BLaER1 treated with 17β-estradiol and CSF1 and Interleukin-3, amounts not matched to agents 10 nM and 100 nM (cell line): ENCODE measurements at regions not wholly inside any gene's neighbourhood (a gene's known extent, or its start where the extent isn't known, plus 50 kb on each side); places are given as distances from the start of the nearest gene placed in this dataset.
"Not testable (repeated sequence)": the region's sequence is repeated elsewhere in the genome, so short reads cannot be mapped to it uniquely, and the experiment has no call there.

Experiments used
- H3K27ac ChIP-seq, 11 experiments: shearing (Covaris generic); formaldehyde crosslinking; 2 replicates each; pipeline ENCODE4 v1.8.1; 2022
- H3K27me3 ChIP-seq, 11 experiments: shearing (Covaris generic); formaldehyde crosslinking; 2 replicates each; pipeline ENCODE4 v1.8.1; 2022
- H3K36me3 ChIP-seq, 11 experiments: shearing (Covaris generic); formaldehyde crosslinking; 2 replicates each; pipeline ENCODE4 v1.8.1; 2022
- H3K4me1 ChIP-seq, 10 experiments: shearing (Covaris generic); formaldehyde crosslinking; 2 replicates each; pipeline ENCODE4 v1.8.1; 2022
- H3K4me2 ChIP-seq, 11 experiments: shearing (Covaris generic); formaldehyde crosslinking; 2 replicates each; pipeline ENCODE4 v1.8.1; 2022
- H3K4me3 ChIP-seq, 10 experiments: shearing (Covaris generic); formaldehyde crosslinking; 2 replicates each; pipeline ENCODE4 v1.8.1; 2022
- H3K9ac ChIP-seq, 11 experiments: shearing (Covaris generic); formaldehyde crosslinking; 2 replicates each; pipeline ENCODE4 v1.8.1; 2022
- H3K9me3 ChIP-seq, 11 experiments: shearing (Covaris generic); formaldehyde crosslinking; replicated peaks in 1 of 11; 2 replicates each; pipeline ENCODE4 v1.8.1; 2022
- H4K20me1 ChIP-seq, 11 experiments: shearing (Covaris generic); formaldehyde crosslinking; 2 replicates each; pipeline ENCODE4 v1.8.1; 2022
- Cebpa-rat ChIP-seq, 11 experiments: shearing (Covaris generic); IDR thresholded peaks; 2 replicates each; pipeline ENCODE4 v1.8.1; 2022

- Histone ChIP-seq H3K4me2 (no peak overlapping the region), H3K27me3 (no peaks in the 10 kb centered on the region), H3K9me3 (no peaks in the 10 kb centered on the region), H3K4me3 (no peak overlapping the region), H3K4me1 (peaks cover 0 to 3% (median 0%) of the 10 kb centered on the region in 10 experiments; a peak in 3 of 20 replicates), H3K9ac (no peak overlapping the region), H3K36me3 (no peaks in the 10 kb centered on the region), H3K27ac (no peak overlapping the region), H4K20me1 (no peaks in the 10 kb centered on the region)
- TF ChIP-seq Cebpa-rat (IDR thresholded peaks at IDR 0.05) = no peak
These were observed 753.9 kb downstream of the COL12A1 start for GRCh38 chr6:74451953-74452352.

GRCh38 chr6:74448850-74449249 lies 752.8 kb downstream of the CD109 start:
- no peaks in the 10 kb centered on the region for H3K36me3 ChIP-seq
- H3K9me3 ChIP-seq = no peaks in the 10 kb centered on the region
- H4K20me1 ChIP-seq = no peaks in the 10 kb centered on the region
- TF ChIP-seq Cebpa-rat (IDR thresholded peaks at IDR 0.05) = no peak
- H3K27ac ChIP-seq = no peak overlapping the region
- H3K27me3 ChIP-seq = no peaks in the 10 kb centered on the region
- no peak overlapping the region for H3K4me2 ChIP-seq
- no peak overlapping the region for H3K9ac ChIP-seq
- peaks cover 0 to 6% (median 0%) of the 10 kb centered on the region in 10 experiments; a peak in 3 of 20 replicates for H3K4me1 ChIP-seq
- no peak overlapping the region for H3K4me3 ChIP-seq

GRCh38 chr6:74447013-74447412 lies 751.0 kb downstream of the CD109 start:
- Histone ChIP-seq H3K9me3 (no peaks in the 10 kb centered on the region), H3K9ac (no peak overlapping the region), H3K4me1 (peaks cover 0 to 6% (median 0%) of the 10 kb centered on the region in 10 experiments; a peak in 3 of 20 replicates), H3K36me3 (no peaks in the 10 kb centered on the region), H4K20me1 (no peaks in the 10 kb centered on the region), H3K4me3 (no peak overlapping the region), H3K4me2 (peak overlapping the region in 3 of 11 experiments; percentile 30 to 51 (median 45); a peak in 7 of 22 replicates), H3K27ac (no peak overlapping the region), H3K27me3 (no peaks in the 10 kb centered on the region)
- TF ChIP-seq Cebpa-rat (IDR thresholded peaks at IDR 0.05) = no peak

- H4K20me1 ChIP-seq = no peaks in the 10 kb centered on the region
- H3K36me3 ChIP-seq = no peaks in the 10 kb centered on the region
- no peaks in the 10 kb centered on the region for H3K27me3 ChIP-seq
- no peak overlapping the region for H3K27ac ChIP-seq
- 0 out of 22 replicates have a peak, but pooled peaks cover 0 to 6% (median 0%) of the 10 kb centered on the region in 11 experiments for H3K9me3 ChIP-seq
- no peak for TF ChIP-seq Cebpa-rat (IDR thresholded peaks at IDR 0.05)
- H3K9ac ChIP-seq = no peak overlapping the region
- no peak overlapping the region for H3K4me3 ChIP-seq
- no peaks in the 10 kb centered on the region for H3K4me1 ChIP-seq
- H3K4me2 ChIP-seq = no peak overlapping the region
These were observed 743.3 kb downstream of the CD109 start for GRCh38 chr6:74439123-74439811.

- H3K4me2 ChIP-seq, H3K9me3 ChIP-seq, H3K9ac ChIP-seq, H3K36me3 ChIP-seq, H3K4me3 ChIP-seq, H4K20me1 ChIP-seq, H3K27ac ChIP-seq, H3K27me3 ChIP-seq, H3K4me1 ChIP-seq: not testable (repeated sequence)
These were observed 742.4 kb downstream of the CD109 start for GRCh38 chr6:74438395-74438794.

GRCh38 chr6:74434171-74434570 lies 738.2 kb downstream of the CD109 start:
- H3K4me3 ChIP-seq = no peak overlapping the region
- no peak overlapping the region for H3K4me2 ChIP-seq
- no peak overlapping the region for H3K27ac ChIP-seq
- H3K9ac ChIP-seq = no peak overlapping the region
- no peaks in the 10 kb centered on the region for H3K27me3 ChIP-seq
- no peaks in the 10 kb centered on the region for H3K4me1 ChIP-seq
- H3K36me3 ChIP-seq = no peaks in the 10 kb centered on the region
- 0 out of 22 replicates have a peak, but pooled peaks cover 0 to 6% (median 0%) of the 10 kb centered on the region in 11 experiments for H3K9me3 ChIP-seq
- no peak for TF ChIP-seq Cebpa-rat (IDR thresholded peaks at IDR 0.05)
- no peaks in the 10 kb centered on the region for H4K20me1 ChIP-seq

- no peaks in the 10 kb centered on the region for H3K36me3 ChIP-seq
- 0 out of 22 replicates have a peak, but pooled peaks cover 0 to 6% (median 0%) of the 10 kb centered on the region in 11 experiments for H3K9me3 ChIP-seq
- no peak overlapping the region for H3K27ac ChIP-seq
- H3K9ac ChIP-seq = no peak overlapping the region
- no peak for TF ChIP-seq Cebpa-rat (IDR thresholded peaks at IDR 0.05)
- no peaks in the 10 kb centered on the region for H3K4me1 ChIP-seq
- H4K20me1 ChIP-seq = no peaks in the 10 kb centered on the region
- H3K4me3 ChIP-seq = no peak overlapping the region
- H3K27me3 ChIP-seq = no peaks in the 10 kb centered on the region
- no peak overlapping the region for H3K4me2 ChIP-seq
These were observed 736.0 kb downstream of the CD109 start for GRCh38 chr6:74431873-74432580.

GRCh38 chr6:74420221-74420620 lies 724.2 kb downstream of the CD109 start:
- H3K9ac ChIP-seq = no peak overlapping the region
- H3K4me2 ChIP-seq = no peak overlapping the region
- H3K9me3 ChIP-seq = peaks cover 0 to 3% (median 0%) of the 10 kb centered on the region in 11 experiments; a peak in 2 of 22 replicates
- no peak overlapping the region for H3K4me3 ChIP-seq
- H3K27ac ChIP-seq = no peak overlapping the region
- H3K36me3 ChIP-seq = no peaks in the 10 kb centered on the region
- TF ChIP-seq Cebpa-rat (IDR thresholded peaks at IDR 0.05) = no peak
- no peaks in the 10 kb centered on the region for H4K20me1 ChIP-seq
- H3K27me3 ChIP-seq = no peaks in the 10 kb centered on the region
- peaks cover 0 to 3% (median 0%) of the 10 kb centered on the region in 10 experiments; a peak in 1 of 20 replicates for H3K4me1 ChIP-seq

- Histone ChIP-seq H3K4me2 (no peak overlapping the region), H3K4me3 (no peak overlapping the region), H3K27ac (no peak overlapping the region), H3K9me3 (no peaks in the 10 kb centered on the region), H3K9ac (no peak overlapping the region), H3K4me1 (peaks cover 0 to 9% (median 0%) of the 10 kb centered on the region in 10 experiments; a peak in 2 of 20 replicates), H3K27me3 (no peaks in the 10 kb centered on the region), H3K36me3 (no peaks in the 10 kb centered on the region), H4K20me1 (no peaks in the 10 kb centered on the region)
- no peak for TF ChIP-seq Cebpa-rat (IDR thresholded peaks at IDR 0.05)
These were observed 719.1 kb downstream of the CD109 start for GRCh38 chr6:74415056-74415455.
